ENCODE measurements at regions not wholly inside any gene's neighbourhood (a gene's known extent, or its start where the extent isn't known, plus 50 kb on each side); places are given as distances from the start of the nearest gene placed in this dataset.
"Not testable (repeated sequence)": the region's sequence is repeated elsewhere in the genome, so short reads cannot be mapped to it uniquely, and the experiment has no call there.

DNA sequence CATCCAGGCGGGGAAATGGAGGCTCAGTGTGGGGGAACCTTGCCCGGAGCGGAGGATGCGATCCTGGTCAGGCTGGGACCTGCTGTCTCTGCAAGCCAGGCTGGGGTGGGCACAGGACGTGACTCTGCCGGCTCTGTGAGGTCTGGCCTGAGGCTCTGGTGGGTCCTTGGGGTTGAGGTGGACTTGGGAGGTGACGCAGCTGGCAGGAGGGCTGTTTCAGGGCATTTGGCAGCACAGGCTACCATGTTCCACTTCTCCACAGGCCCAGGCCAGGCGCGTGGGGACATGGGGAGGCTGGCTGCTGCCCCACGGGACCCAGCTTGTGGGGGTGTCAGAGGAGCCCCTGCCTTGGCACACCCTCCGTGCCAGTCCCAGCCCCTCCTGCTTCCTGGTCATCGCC, 1199.7 kb downstream of the BRD1 start:
- TF ChIP-seq CTCF (IDR thresholded peaks at IDR 0.05; ENCODE audit: insufficient read depth, missing control alignments) = no peak
- no peak for FAIRE-seq
- DNase-seq (ENCODE audit: insufficient read length, low spot score) = no peak

DNA sequence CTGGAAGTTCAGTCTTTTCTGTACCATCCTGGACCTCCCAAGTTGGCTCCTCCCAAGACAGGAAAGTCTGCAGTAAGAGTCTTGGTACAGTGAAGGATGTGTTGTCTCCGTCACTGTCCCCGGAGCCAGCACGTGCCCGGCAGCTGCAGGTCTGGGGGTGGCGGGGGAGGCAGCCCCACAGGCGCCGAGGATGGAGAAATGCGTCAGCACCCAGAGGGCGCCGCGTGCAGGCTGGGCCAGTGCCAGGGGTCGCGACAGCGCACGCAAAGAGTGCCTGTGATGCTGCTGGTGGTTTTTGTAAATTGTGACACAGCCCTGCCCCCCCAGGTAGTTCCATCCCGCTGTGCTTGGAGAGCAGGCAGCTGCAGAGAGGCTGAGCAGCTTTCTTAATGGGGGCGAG, 1200.5 kb downstream of the BRD1 start:
- no peak for TF ChIP-seq CTCF (IDR thresholded peaks at IDR 0.05; ENCODE audit: insufficient read depth, missing control alignments)
- FAIRE-seq (no peak), DNase-seq (ENCODE audit: insufficient read length, low spot score) (no peak)

DNA sequence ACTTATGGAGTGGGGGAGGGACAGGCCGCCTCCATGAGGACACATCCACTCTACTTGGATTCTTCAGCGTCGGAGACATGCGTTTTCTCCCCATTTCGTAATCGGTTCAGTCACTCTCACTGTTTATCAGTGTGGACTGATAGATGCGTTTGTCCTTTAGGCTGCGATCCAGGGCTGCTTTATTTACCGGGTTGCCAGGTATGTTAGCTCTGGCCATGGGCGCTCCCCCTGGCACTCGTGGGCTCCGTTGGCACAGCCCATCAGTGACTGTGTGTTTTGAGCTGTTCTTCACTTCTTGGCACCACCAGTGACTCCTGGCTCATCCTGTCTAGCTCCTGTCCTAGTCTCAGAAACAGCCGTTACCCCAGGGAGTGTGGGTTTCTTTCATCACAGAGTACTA, 1203.3 kb downstream of the BRD1 start:
- DNase-seq (ENCODE audit: insufficient read length, low spot score) (no peak), FAIRE-seq (no peak)
- TF ChIP-seq CTCF (IDR thresholded peaks at IDR 0.05; ENCODE audit: insufficient read depth, missing control alignments) = no peak

- FAIRE-seq (no peak), DNase-seq (ENCODE audit: insufficient read length, low spot score) (no peak)
- no peak for TF ChIP-seq CTCF (IDR thresholded peaks at IDR 0.05; ENCODE audit: insufficient read depth, missing control alignments)
Measured at GRCh38 chr22:48622891-48623545, 1204.7 kb downstream of the BRD1 start.

DNA sequence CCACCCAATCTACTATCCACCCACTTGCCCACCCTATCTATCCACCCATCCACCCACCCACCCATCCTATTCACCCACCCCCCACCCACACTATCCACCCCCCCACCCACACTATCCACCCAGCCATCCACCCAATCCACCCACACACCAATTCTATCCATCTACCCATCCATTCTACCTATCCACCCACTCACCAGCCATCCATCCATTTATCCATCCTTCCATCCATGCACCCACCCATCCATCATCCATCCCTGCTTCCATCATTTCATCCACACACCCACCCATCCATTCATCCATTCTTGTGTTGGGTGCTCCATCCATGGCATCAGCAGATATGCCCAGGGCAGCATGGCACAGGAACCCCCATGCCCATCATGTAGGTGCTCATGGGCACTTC, 1206.6 kb downstream of the BRD1 start:
- no peak for DNase-seq (ENCODE audit: insufficient read length, low spot score)
- FAIRE-seq = no peak
- TF ChIP-seq CTCF (IDR thresholded peaks at IDR 0.05; ENCODE audit: insufficient read depth, missing control alignments) = no peak

- DNase-seq (ENCODE audit: insufficient read length, low spot score); FAIRE-seq: not testable (repeated sequence)
Measured at GRCh38 chr22:48620460-48620859, 1207.2 kb downstream of the BRD1 start.

DNA sequence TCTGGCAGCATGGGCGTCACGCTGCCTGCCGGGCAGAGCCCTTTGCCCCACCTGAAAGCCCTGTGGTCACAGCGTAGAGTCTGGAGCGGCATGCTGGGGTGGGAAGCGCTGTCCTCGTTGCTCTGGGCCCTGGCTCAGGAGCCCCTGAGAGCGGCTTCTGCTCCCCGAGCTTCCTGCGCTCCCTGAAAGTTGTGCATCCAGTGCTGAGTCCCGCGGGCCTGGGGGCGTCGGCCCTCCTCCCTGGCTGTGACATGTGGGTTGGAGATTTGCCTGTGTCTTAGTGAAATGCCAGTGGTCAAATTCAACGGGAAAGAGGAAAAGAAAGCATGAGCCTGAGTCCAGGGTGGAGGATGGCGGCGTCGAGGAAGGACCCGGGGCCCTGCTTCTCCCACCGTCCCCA, 1208.0 kb downstream of the BRD1 start:
- TF ChIP-seq CTCF (IDR thresholded peaks at IDR 0.05; ENCODE audit: insufficient read depth, missing control alignments) = no peak
- FAIRE-seq (no peak), DNase-seq (ENCODE audit: insufficient read length, low spot score) (no peak)

DNA sequence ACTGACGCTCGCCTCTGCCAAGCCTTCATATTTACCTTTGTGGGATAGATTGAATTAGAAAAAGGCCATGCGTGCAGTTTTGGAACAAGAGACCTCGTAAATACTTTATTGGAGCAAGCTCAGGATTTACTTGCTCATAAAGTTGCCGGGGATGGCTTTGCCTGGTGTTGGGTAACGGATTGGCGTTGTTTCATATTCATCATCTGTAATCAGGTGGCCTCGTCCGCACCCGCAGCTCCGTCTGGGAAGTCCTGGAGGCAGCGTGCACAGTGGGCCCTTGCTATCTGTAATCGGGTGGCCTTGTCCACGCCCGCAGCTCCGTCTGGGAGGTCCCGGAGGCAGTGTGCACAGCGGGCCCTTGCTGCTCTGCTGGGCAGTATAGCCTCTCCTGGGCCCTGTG, 1209.3 kb downstream of the BRD1 start:
- DNase-seq (ENCODE audit: insufficient read length, low spot score) (no peak), FAIRE-seq (no peak)
- no peak for TF ChIP-seq CTCF (IDR thresholded peaks at IDR 0.05; ENCODE audit: insufficient read depth, missing control alignments)

All from D721Med (cell line).